RCC 7860 (cell line): ENCODE measurements at regions not wholly inside any gene's neighbourhood (a gene's known extent, or its start where the extent isn't known, plus 50 kb on each side); places are given as distances from the start of the nearest gene placed in this dataset.
"Not testable (repeated sequence)": the region's sequence is repeated elsewhere in the genome, so short reads cannot be mapped to it uniquely, and the experiment has no call there.

Source experiments
- DNase-seq: peaks from one replicate; pipeline ENCODE4 v3.0.0-alpha.2; 2015; ENCODE audit warnings: low spot score
- FAIRE-seq: peaks from 2 replicates; lab custom pipeline; 2012; peaks lifted over from hg19 to GRCh38; lab: Jason Lieb, UNC

GRCh38 chr15:62867844-62868243 lies 174.7 kb upstream of the TPM1 start:
- DNase-seq (no peak), FAIRE-seq (no peak)

GRCh38 chr15:62868507-62868906 lies 174.0 kb upstream of the TPM1 start:
- FAIRE-seq, result no peak
- no peak for DNase-seq

GRCh38 chr15:62869116-62869515 lies 173.4 kb upstream of the TPM1 start:
- DNase-seq, result no peak

GRCh38 chr15:62870216-62870615 lies 172.3 kb upstream of the TPM1 start:
- FAIRE-seq (no peak), DNase-seq (no peak)

More at GRCh38 chr15:62869116-62869515, 173.4 kb upstream of the TPM1 start:
- FAIRE-seq, result no peak

- not testable (repeated sequence) for FAIRE-seq, DNase-seq
Measured at GRCh38 chr15:62870701-62871100, 171.8 kb upstream of the TPM1 start.

- no peak for FAIRE-seq
- DNase-seq, result no peak
Measured at GRCh38 chr15:62873203-62873602, 169.3 kb upstream of the TPM1 start.

- DNase-seq, result no peak
- no peak for FAIRE-seq
Measured at GRCh38 chr15:62874064-62874463, 168.5 kb upstream of the TPM1 start.

GRCh38 chr15:62874959-62875625 lies 167.5 kb upstream of the TPM1 start:
- no peak for DNase-seq
- no peak for FAIRE-seq

- FAIRE-seq (no peak), DNase-seq (no peak)
Measured at GRCh38 chr15:62875626-62876021, 166.9 kb upstream of the TPM1 start.

- DNase-seq (no peak), FAIRE-seq (no peak)
Measured at GRCh38 chr15:62877276-62877857, 165.2 kb upstream of the TPM1 start.

- FAIRE-seq, result no peak
- no peak for DNase-seq
Measured at GRCh38 chr15:62878070-62878469, 164.5 kb upstream of the TPM1 start.

GRCh38 chr15:62879770-62880169 lies 162.8 kb upstream of the TPM1 start:
- no peak for FAIRE-seq
- DNase-seq, result no peak

GRCh38 chr15:62880278-62880677 lies 162.3 kb upstream of the TPM1 start:
- no peak for FAIRE-seq
- DNase-seq, result no peak

GRCh38 chr15:62881056-62881455 lies 161.5 kb upstream of the TPM1 start:
- FAIRE-seq, result no peak
- no peak for DNase-seq

- FAIRE-seq, result no peak
- DNase-seq, result no peak
Measured at GRCh38 chr15:62883938-62884479, 158.5 kb upstream of the TPM1 start.

GRCh38 chr15:62886431-62887071 lies 156.0 kb upstream of the TPM1 start:
- FAIRE-seq (no peak), DNase-seq (no peak)

GRCh38 chr15:62887113-62887570 lies 155.4 kb upstream of the TPM1 start:
- DNase-seq (no peak), FAIRE-seq (no peak)

GRCh38 chr15:62888623-62889022 lies 153.9 kb upstream of the TPM1 start:
- peak; percentile 62 for DNase-seq
- FAIRE-seq, result no peak

- no peak for FAIRE-seq
- no peak for DNase-seq
Measured at GRCh38 chr15:62889141-62889661, 153.3 kb upstream of the TPM1 start.

- no peak for DNase-seq
Measured at GRCh38 chr15:62889734-62890505, 152.6 kb upstream of the TPM1 start.

More at GRCh38 chr15:62889734-62890505, 152.6 kb upstream of the TPM1 start:
- no peak for FAIRE-seq
